NCI-H748 treated with DMSO at 0.1 percent for 48 hours (cell line): ENCODE measurements at regions not wholly inside any gene's neighbourhood (a gene's known extent, or its start where the extent isn't known, plus 50 kb on each side); places are given as distances from the start of the nearest gene placed in this dataset.

Experiments used
- DNase-seq: peaks from one replicate; lab custom pipeline; 2025; lab: John Stamatoyannopoulos, UW

DNA sequence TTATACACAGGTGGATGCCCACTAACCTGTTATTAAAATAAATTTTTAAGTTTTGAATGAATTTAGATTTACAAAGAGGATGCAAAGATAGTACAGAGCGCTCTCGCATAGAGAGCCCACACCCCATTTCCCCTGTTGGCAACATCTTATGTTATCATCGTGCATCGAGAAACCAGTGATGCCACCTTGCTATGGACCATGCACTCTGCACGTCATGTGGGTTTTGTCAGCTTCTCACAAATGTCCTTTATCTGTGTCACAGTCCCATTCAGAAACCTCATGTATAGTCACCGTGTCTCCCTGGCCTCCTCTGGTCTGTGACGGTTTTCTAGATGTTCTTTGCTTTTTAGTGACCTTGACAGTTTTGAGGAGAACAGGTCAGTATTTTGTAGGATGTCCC, 60.0 kb downstream of the ING1 start:
- no peak for DNase-seq

DNA sequence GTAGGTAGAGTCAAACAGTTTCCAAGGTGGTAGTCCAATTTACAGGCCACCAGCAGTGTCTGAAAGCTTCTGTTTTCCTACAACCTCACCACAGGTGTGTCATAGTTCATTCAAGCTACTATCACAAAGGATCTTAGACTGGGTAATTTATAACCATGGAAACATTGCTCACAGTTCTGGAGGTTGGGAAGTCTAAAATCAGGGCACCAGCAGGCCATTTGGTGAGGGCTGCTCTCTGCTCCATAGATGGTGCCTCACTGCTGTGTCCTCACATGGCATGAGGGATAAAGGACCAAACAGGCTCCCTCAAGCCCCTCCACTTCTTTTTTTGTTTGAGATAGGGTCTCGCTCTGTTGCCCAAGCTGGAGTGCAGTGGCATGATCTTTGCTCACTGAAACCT, 60.6 kb downstream of the ING1 start:
- DNase-seq, result no peak

DNA sequence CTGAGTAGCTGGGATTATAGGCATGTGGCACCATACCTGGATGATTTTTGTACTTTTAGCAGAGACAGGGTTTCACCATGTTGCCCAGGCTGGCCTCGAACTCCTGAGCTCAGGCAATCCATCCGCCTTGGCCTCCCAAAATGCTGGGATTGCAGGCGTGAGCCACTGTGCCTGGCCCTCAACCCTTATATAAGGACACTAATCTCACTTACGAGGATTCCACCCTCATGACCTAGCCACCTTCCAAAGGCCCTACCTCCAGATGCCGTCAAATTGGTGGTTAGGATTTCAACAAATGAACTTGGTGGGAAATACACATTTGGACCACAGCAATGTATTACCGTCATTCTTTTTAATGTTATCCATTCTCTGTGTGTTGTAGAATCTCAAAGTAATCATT, 61.0 kb downstream of the ING1 start:
- DNase-seq, result no peak

DNA sequence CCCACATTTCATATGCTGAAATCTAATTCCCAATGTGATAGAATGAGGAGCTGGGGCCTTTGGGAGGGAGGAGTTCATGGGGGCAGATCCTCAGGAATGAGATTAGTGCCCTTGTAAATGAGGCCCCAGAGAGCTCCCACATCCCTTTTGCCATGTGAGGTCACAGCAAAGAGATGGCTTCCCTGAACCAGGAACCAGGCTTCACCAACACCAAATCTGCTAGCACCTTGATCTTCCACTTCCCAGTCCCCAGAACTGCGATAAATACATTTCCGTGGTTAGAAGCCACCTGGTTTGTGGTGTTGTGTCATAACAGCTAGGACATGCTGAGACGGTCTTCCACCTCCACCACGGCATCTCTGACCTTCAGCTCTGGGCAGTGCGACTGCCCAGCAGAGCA, 62.1 kb downstream of the ING1 start:
- no peak for DNase-seq

DNA sequence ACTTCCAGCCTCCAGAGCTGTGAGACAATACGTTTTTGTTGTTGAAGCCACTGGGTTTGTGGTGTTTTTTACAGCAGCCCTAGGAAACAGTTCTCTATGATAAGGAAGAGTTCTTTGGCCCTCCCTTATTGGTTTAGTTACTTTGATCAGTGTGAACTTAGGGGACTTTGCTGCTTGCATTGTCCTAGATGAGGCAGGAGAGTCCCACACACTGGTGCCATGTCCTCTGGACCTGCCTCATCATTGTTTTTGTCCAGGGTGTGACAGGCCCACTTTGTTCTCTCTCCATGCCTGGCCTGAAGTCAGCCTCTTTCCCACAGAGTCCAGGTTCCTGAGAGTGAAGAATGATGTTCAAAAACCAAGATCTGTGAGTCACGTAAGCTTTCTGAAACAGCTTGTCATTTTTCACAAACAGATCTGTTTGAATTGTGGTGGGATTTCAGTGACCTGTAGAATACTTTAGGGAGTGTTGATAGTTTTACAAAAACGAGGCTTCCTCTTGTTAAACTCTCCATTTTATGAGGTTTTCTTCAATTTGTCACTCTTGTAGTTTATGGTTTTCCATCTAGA, 63.8 kb downstream of the ING1 start:
- DNase-seq, result no peak

DNA sequence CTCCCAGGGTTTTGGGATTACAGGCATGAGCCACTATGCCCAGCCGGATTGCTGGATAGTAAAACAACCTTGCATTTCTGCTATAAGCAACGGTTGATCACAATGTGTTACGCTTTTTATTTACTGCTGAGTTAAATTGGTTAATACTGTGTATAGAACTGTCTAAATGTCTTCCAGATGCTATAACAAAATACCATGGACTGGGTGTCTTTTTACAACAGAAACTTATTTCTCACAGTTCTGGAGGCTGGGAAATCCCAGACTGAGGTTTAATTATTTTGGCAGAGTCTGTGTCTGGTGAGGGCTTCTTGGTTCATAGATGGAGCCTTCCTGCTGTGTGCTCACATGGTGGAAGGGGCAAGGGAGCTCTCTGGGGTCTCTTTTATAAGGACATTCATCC, 65.5 kb downstream of the ING1 start:
- DNase-seq, result no peak

DNA sequence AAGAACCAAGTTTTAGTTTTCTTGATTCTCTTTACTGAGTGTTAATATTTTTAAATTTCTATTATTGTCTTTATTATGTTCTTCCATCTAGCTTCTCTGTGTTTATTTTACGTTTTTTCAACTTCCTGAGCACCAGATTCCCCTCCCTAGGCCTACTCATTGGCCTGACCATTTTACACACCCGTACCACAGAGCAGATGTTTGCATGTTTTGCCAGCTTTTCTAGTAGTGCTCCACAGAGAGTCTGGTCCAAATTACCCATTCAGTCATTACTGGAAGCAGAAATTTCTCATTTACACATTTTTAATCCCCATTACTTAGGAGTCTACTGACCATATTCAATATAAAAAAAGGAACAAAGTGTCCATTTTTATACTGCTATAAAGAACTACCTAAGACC, 66.9 kb downstream of the ING1 start:
- no peak for DNase-seq

DNA sequence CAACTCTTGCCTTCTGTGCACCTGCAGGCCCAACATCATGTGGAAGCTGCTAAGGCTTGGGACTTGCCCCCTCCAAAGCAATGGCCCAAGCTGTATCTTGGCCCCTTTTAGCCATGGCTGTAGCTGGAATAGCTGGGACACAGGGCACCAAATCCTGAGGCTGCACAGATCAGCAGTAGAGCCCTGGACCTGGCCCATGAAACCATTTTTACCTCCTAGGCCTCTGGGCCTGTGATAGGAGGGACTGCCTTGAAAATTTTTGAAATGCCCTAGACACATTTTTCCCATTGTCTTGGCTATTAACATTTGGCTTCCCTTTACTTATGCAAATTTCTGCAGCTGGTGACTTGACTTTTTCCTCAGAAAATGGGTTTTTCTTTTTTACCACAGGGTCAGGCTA, 68.7 kb downstream of the ING1 start:
- DNase-seq, result no peak

DNA sequence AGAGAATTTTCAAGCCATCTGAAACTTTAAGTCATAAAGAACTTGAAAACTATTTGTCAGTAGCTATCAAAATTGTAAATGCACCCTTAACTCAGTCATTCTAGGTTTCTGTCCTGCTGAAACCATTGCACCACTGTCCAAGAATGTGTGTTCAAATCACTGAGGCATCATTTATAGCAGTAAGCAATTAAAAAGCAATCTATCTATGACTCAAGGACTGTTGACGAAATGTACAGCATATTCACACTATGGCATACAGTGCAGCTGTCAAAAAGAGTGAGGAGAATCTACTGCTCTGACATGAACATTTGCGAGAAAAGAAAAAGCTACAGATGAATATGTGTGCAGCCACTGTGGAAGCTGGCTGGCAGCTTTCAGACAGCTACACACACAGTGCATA, 71.2 kb downstream of the ING1 start:
- DNase-seq, result no peak

DNA sequence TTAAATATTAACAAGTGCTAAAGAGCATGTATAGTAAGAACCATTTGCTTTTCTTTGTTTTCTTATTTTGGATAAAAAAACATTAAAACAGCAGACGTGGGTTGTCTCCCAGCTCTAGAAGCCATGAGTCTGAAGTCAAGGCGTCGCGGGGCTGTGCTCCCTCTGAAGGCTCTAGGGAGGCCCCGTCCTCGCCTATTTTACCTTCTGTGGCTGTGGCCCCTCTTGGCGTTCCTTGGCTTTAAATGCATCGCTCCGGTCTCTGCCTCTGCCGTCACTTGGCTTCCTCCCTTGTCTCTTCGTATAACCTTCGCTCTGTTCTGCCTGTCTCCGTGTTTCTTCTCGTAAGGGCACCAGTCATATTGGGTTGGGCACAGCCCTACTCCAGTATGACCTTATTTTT, 75.3 kb downstream of the ING1 start:
- DNase-seq, result no peak

DNA sequence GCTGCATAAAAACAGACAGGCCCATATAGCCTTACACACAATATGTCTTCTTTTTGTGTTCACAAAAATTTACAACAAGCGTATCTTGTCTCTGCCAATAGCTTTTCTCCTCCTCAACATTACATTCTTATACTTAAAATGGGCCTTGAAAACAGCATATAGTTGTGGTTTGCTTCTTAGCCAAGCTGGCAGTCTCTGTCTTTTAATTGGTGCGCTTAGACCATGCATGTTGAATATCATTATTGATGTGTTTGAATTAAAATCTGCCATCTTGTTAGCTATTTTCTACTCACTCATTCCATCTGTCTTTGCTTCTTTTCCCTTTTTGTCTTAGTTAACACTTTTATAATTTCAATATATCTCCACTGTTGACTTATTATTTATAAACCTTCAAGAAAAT, 76.4 kb downstream of the ING1 start:
- no peak for DNase-seq

DNA sequence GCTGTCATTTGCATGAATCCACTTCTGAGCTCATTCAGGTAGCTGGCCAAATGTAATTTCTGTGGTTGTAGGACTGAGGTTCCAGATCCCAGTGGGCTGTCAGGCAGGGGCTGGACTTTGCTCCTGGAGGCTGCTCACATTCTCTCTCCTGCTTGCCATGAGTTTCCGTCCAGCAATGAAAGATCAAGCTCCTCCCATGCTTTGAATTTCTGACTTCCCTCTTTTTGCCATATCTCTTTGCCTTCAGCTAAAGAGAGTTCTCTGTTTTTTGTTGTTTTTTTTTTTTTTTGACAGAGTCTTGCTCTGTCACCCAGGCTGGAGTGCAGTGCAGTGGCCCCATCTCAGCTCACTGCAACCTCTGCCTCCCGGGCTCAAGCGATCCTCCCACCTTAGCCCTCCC, 76.9 kb downstream of the ING1 start:
- DNase-seq, result no peak

DNA sequence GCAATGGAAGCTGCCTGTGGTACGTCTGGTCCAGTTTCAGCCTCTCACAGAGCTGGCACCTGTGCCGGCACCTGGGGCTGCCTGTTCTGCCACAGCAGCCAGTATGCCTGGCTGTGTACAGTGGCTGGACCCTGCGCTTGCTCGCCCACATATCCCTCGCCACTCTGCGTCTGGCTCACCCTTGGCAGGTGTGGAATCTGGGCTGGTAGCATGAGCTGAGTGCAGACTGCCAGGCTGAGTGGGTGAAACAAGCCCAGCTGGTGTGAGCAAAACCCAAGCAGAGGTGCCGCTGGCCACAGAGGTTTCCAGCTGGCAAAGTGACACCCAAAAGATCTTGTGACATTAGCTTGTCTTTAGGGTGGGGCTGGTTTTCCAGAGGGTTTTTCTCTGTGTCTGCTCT, 80.7 kb downstream of the ING1 start:
- DNase-seq, result no peak

DNA sequence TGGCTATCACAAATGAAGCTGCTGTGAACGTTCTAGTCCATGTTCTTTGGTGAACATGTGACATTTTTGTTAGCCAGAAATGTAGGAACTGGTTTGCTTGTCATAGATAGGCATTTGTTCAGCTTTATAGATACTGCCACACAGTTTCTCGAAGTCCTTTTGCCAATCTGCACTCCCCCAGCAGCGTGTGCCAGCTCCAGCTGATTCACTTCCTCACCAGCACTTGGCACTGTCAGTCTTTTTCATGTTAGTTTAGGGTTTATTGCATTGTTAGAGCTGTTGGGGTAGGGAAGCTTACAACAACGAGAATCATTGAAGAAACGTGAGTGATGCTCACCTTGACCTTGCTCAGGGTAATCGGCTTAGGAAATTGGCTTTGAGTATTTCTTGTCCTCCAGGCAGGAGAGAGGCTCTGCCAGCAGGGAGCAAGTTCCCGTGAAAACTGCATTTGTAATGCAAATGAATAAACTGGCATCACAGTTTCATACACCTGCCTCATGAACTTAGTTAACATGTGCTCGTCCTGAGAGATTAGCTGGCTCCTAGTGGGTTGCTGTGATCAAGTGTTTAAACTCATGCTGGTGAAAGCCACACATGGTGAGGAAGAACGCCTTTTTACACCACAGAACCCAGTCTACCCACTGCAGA, 83.9 kb downstream of the ING1 start:
- DNase-seq, result no peak

DNA sequence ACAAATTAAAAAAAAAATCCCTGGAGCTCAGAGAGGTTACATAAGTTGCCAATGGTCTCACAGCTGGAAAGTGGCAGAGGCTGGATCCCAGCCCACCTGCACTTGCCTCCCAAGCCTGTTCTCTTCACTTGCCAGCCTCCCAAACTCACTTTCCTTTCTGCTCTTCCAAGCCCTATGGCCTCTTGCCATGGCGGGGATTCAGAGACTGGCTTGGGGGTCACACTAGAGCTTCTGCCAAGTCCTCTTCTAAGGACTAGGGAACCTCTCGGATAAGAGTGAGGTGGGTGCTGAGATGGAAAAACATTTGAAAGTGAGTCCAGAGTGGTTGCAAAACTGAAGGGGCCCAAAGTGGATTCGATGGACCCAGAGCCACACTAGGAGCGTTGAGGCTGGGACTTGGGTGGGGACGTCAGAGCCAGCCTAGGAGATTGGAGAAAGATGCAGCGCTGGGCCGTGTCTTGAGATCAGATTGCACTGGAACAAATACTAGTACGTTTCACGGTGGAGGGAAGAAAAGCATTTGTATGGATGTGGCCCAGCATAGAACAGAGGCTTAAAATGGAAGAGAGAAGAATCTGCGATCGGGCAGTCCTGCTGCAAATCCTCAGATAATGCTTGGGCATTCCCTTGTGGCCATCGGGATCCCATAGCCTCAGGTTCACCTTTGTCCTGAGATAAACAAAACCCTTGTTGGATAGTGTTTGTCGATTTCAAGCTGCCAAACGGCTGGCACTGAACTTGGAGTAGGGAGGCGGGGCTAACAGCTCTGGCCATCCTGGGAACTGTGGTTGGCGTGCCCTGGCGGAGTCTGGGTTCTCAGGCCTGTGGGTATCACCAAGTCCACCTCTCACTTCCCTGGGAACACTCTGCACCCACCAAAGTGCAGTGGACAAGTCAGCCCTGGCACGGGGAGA, 84.8 kb downstream of the ING1 start:
- DNase-seq, result no peak

DNA sequence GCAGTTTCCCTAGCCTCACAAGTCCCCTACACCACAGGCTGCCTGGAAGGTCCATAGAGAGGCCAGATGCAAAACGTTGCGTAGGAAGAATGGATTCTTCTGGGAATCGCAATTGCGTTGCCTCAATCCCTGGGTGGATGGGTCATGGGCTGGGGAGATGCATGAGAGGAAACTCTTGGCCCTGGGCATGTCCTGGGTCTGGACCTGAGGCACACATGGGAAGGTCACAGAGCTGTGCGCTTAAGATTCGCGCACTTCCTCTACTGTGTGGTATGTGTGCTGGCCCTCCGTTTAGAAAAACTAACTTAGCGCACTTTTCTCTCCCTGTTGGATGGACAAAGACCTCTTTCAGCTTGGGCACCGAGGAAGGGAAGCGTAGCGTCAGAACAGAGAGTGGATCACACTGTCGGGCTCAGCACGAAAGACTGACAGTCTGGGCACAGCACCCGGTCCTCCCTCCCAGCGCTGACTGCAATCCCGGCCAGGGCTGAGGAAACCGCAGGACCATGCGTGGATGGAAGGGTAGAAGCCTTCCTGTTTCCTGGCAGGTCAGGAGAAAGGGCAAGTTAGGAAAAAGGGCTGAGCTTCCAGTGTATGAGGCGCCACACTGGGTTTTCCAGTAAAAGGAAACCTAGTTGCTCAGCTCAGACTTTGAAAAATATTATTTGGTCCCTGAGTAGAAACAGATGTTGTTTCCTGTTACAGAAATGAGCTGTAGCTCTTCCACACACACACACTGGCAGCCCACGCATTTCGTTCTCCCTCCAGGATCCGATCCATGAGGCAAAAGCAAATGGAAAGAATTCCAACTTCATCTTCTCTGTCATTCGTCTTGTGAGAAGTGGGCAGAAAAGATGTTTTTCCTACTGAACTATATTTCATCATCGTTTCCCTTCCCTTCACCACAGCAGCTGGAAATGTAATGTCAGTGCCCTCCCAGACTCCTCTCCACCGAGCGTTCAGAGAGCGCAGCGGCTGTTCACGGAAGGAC, 86.0 kb downstream of the ING1 start:
- DNase-seq, result no peak

DNA sequence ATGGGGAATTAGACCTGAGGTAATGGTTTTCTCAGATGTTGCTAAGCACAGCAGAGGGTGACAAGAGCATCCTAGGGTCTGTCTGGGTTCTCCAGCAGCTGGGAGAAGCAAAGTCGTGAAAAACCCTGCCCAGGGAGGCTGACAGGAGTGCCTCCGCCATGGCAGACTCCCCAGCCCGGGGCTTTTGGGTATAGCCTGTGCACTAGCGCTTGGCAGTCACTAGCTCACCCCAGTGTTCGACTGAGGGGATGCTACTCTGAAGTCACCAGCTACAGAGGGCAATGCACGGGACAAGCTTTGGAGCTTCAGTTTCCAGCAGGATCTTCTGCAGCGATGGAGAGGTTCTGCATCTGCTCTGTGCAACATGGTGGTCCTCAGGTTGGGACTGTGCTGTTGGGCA, 87.5 kb downstream of the ING1 start:
- no peak for DNase-seq

DNA sequence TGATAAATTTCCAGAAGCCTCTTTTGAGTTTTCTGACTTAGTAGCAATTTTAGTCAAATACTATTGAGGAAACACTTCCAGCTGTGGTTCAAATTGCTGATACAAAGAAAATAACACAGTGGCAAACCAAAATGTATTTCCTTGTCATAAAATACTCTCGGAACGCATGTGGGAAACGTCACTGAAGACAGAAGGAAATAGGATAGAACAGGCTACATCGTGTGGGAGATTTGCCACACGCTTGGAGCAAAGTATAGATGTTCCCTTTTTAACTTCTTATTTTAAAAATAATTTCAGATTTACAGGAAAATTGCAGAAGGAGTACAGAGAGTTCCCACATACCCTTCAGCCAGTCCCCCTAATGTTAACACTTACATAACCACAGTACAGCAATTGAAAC, 88.8 kb downstream of the ING1 start:
- no peak for DNase-seq

DNA sequence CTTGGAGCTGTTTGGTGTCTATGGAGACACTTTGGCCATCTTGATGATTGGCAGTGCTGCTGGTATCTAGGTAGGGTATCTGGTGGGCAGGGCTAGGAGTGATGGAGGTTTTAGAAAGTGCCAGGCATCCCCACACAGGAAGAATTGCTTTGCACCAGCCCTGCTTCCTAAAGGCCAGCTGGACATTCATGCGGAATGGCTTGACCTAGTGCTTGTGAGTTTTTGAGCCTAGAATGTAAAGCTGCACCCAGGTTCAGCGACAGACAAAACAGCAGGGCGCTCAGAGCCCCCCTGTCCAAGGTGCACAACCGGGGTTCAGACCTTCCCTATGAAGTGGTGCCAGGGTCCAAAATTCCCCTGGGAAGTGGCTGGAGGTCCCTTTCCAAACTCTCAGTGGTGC, 93.1 kb downstream of the ING1 start:
- no peak for DNase-seq

DNA sequence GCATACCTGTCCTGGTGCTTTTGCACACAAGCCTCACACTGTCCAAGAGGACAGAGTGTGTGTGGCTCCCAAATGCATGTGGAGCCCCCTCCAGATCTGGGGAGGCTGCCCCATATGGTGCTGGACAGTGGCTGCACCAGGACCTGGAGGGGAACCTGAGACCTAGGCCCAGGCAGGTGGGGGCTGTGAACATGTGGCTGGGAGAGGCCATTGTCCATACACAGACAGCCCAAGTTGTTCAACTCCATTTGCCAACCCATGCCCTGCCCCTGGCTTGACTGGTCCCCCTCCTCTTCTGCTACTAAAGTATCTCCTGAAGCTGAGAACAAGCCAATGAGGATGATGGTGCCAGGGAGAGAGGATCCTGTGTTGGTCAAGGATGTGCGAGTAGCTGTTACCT, 94.0 kb downstream of the ING1 start:
- DNase-seq, result no peak

DNA sequence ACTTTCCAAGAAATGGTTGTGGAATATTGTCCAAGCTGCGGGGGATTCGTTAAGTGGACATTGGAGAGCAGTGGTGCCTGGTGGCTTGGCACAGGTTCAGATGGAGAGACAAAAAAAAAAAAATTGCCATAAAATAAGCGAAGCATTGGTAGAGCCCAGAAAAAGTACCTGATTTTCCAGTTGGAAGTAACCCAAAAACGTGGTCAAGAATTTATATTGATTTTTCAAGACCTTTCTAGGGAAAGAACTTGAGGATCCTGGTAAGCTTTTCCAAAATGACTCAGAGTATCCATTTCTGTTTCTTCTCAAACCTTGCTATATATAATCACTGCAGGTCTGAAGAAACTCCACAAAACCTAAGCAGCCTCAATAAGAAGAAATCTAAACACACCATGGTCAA, 94.6 kb downstream of the ING1 start:
- DNase-seq, result no peak

DNA sequence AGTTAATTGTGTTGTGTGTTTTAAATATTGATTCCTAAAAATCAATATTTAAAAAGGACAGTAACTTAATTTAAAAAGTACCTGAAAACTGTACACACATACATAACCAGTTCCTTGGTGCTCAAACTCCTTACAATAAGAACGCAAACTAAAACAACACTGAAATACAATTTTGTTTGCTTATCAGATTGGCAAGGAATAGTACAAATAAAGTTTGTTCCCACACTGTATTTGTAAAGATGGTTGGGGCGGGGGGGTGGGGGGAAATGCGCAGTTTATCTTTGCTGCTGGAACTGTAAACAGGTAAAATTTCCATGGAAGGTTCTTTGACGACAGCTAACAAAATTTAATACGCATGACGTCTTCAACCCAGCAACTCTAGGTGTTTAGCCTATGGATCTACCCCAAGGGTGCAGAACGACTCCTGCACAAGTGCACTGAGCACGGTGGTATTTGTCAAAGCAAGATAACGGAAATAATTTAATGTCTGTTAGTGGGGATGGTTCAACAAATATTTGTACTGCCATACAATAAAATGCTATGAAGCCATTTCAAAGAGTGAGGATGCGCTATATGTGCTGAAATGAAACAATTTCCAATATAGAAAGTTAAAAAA, 96.5 kb downstream of the ING1 start:
- no peak for DNase-seq
